ENCODE measurements at regions not wholly inside any gene's neighbourhood (a gene's known extent, or its start where the extent isn't known, plus 50 kb on each side); places are given as distances from the start of the nearest gene placed in this dataset.

DNA sequence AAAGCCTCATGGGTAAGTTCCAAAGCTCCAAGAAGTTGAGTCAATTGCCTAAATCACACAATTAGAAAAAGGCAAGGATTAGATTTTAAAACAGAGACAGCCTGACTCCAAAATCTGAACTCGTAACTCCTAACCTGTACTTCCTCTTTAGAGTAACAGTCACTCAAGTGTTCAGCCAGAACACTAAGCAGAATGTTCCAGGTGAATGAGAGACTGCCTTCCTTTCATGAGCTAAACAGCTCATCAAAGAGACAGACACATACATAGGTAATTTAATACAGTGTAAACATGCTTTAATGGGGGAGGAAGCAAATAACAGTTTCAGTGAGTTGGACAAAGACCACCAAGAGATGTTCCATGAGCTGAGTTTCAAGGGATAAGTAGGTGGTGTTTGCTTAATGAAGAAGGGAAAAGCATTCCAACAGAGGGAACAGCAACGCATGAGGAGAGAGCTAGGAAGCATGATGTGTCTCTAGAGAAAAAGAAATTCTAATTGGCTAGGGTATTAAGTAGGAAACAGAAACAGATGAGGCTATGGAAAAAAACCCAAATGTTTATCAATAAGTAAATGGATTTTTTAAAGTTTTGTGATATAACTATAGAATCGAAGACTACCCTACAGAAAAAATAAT, 403.9 kb downstream of the MED13L start:
- H3K27ac ChIP-seq: peak overlapping the region; percentile 85
- H2AFZ ChIP-seq: no peak overlapping the region
- H3K9me2 ChIP-seq (replicated peaks; ENCODE audit: insufficient read depth): no peaks in the 10 kb centered on the region
- peak overlapping the region; percentile 43 for H3K4me2 ChIP-seq
- no peak for TF ChIP-seq EZH2phosphoT487 (IDR thresholded peaks at IDR 0.05; ENCODE audit: low read depth, severe bottlenecking, unreplicated experiment)
- TF ChIP-seq CTCF (IDR thresholded peaks at IDR 0.05; ENCODE audit: poor library complexity): no peak
- TF ChIP-seq EZH2 (IDR thresholded peaks at IDR 0.05; ENCODE audit: borderline replicate concordance): no peak
- no peaks in the 10 kb centered on the region for H3K79me2 ChIP-seq
- DNase-seq (ENCODE audit: low spot score): no peak
- no peaks in the 10 kb centered on the region for H3K36me3 ChIP-seq (replicated peaks; ENCODE audit: insufficient read depth, low read depth)
- H3K4me1 ChIP-seq (ENCODE audit: insufficient read depth): peaks cover 9% of the 10 kb centered on the region
- no peaks in the 10 kb centered on the region for H4K20me1 ChIP-seq (ENCODE audit: insufficient read depth, poor library complexity, severe bottlenecking)
- H3K9me3 ChIP-seq (ENCODE audit: low read depth): no peaks in the 10 kb centered on the region
- 90% methylated on average over 3 of the region's 3 CpGs for WGBS (ENCODE audit: low lambda C conversion rate, missing lambda C conversion rate)
- H3K27me3 ChIP-seq: no peaks in the 10 kb centered on the region
- H3K4me3 ChIP-seq: no peak overlapping the region

GRCh38 chr12:115872919-115873357, 404.6 kb downstream of the MED13L start:
- Histone ChIP-seq H3K27ac (peak overlapping the region; percentile 85), H3K9me2 (replicated peaks; ENCODE audit: insufficient read depth) (no peaks in the 10 kb centered on the region), H2AFZ (no peak overlapping the region), H3K4me1 (ENCODE audit: insufficient read depth) (peaks cover 9% of the 10 kb centered on the region), H3K79me2 (no peaks in the 10 kb centered on the region), H3K27me3 (no peaks in the 10 kb centered on the region), H3K9me3 (ENCODE audit: low read depth) (no peaks in the 10 kb centered on the region), H3K36me3 (replicated peaks; ENCODE audit: insufficient read depth, low read depth) (no peaks in the 10 kb centered on the region), H4K20me1 (ENCODE audit: insufficient read depth, poor library complexity, severe bottlenecking) (no peaks in the 10 kb centered on the region), H3K4me3 (no peak overlapping the region), H3K4me2 (peak overlapping the region; percentile 43)
- TF ChIP-seq CTCF (IDR thresholded peaks at IDR 0.05; ENCODE audit: poor library complexity) (no peak), EZH2phosphoT487 (IDR thresholded peaks at IDR 0.05; ENCODE audit: low read depth, severe bottlenecking, unreplicated experiment) (no peak), EZH2 (IDR thresholded peaks at IDR 0.05; ENCODE audit: borderline replicate concordance) (no peak)
- 31% methylated on average over 4 of the region's 4 CpGs for WGBS (ENCODE audit: low lambda C conversion rate, missing lambda C conversion rate)
- DNase-seq (ENCODE audit: low spot score): peak; percentile 84

DNA sequence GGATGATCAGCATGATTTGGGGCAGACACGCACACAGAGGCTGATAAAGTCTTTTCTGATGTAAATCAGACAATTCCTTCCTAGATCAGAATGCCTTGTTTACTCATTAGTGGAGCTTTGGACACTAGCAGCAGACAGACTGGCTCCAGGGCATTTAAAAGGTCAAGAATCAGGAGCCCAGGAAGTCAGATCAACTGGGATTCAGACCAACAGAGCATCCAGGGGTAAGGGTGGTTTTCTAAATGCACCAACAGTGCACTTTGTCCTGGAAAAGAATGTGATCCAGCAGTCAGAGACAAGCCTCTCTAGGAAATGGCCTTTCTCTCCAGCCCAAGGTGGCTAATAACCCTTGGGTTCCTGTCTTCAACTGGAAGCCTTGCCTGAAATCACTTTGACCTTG, 405.3 kb downstream of the MED13L start:
- Histone ChIP-seq H3K9me3 (ENCODE audit: low read depth) (no peaks in the 10 kb centered on the region), H3K36me3 (replicated peaks; ENCODE audit: insufficient read depth, low read depth) (no peaks in the 10 kb centered on the region), H3K9me2 (replicated peaks; ENCODE audit: insufficient read depth) (no peaks in the 10 kb centered on the region), H3K79me2 (no peaks in the 10 kb centered on the region), H4K20me1 (ENCODE audit: insufficient read depth, poor library complexity, severe bottlenecking) (no peaks in the 10 kb centered on the region), H3K4me3 (no peak overlapping the region), H3K27me3 (no peaks in the 10 kb centered on the region), H3K27ac (peak overlapping the region; percentile 68), H2AFZ (no peak overlapping the region), H3K4me2 (no peak overlapping the region), H3K4me1 (ENCODE audit: insufficient read depth) (peaks cover 9% of the 10 kb centered on the region)
- 38% methylated on average over 1 of the region's 1 CpG for WGBS (ENCODE audit: low lambda C conversion rate, missing lambda C conversion rate)
- no peak for DNase-seq (ENCODE audit: low spot score)
- TF ChIP-seq EZH2phosphoT487 (IDR thresholded peaks at IDR 0.05; ENCODE audit: low read depth, severe bottlenecking, unreplicated experiment) (no peak), EZH2 (IDR thresholded peaks at IDR 0.05; ENCODE audit: borderline replicate concordance) (no peak), CTCF (IDR thresholded peaks at IDR 0.05; ENCODE audit: poor library complexity) (no peak)

Measured in hepatocyte (in vitro differentiated cells).